ENCODE measurements at regions not wholly inside any gene's neighbourhood (a gene's known extent, or its start where the extent isn't known, plus 50 kb on each side); places are given as distances from the start of the nearest gene placed in this dataset.
"Not testable (repeated sequence)": the region's sequence is repeated elsewhere in the genome, so short reads cannot be mapped to it uniquely, and the experiment has no call there.

DNA sequence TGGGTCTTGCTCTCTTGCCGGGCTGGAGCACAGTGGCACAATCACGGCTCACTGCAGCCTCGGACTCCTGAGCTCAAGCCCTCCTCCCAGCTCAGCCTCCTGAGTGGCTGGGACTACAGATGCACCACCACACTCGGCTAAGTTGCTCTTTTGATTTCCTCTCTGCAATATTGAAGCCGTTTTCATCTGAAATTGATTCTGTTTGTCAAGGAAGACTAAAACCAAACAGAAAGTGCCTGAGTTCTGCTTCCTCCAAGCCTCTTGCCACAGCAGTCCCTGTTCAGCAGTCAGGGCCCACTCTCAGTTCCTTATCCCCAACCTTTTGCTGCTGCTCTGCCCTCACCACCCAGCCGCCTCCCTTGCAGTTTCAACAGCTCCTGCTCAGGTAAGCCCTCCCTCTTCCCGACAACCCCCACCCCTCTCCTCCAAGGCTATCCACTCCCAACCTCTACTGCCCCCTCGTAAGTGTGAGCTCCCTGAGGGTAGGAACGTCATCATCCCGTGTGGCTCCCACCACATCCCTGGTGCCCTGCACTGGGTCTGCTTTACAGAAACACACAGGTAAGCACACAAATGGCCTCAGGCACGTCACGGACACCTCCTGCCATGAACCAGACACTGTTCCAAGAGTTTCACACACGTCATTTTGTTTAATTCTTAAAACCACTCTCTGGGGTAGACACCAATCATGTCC lies 70.7 kb upstream of the TAB2 start:
- DNase-seq: no peak

DNA sequence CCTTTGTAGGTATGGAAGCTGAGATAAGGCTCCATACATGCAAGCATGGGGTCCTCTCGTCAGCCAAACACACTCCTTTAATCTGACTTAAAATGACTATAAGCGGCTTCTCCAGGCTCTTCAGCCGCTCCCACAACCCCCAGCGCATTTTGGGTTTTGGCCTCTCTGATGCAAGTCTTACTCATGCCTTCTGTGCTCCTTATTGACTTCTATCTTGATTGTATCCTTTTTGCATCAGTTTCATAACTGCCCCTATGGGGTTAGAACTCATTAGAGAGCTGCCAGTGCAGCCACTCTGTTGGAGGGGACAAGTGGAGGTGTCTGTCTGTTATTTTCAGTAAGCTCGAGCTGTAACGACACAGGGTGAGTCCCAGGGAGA lies 70.1 kb upstream of the TAB2 start:
- no peak for DNase-seq

DNA sequence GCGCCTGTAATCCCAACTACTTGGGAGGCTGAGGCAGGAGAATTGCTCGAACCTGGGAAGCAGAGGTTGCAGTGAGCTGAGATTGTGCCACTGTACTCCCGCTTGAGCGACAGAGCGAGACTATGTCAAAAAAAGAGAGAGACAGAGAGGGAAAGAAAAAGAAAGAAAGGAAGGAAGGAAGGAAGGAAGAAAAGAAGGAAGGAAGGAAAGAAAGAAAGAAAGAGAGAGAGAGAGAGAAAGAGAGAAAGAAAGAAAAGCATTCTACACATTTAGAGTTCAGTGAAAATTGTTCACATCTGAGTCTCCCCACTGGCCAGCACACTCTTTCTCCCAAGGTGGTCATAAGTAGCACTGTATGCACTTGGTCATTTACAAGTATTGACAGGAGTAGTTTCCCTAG lies 69.2 kb upstream of the TAB2 start:
- not testable (repeated sequence) for DNase-seq

DNA sequence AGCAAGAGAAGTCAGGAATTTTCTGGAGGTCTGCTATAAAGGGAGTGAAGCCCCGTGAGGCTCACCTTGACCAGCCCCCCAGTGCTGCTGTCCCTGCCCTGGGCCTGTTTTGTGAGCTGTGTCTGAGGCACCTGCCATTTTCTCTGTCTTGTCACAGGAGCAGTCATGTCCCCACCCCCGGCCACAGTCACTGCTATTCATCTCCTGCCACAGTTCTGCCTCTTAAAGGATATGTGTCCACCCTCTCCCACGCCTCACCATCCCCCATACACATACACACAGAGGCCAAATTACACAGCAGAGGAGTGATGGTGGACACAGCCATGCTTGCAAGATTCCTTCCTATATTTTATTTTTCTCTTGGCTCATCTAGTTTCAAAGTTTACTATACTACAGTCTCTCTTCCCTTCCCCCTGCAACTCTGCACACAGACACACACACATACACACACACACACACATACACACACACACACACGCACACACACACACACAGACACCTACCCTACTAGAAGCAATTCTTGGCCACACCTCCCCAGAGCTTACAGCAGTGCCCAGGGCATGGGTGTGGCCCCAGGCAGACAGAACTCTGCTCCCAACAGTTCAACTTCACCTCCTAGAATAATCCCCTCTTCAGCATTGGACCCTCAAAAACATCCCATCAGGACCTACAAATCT lies 68.7 kb upstream of the TAB2 start:
- no peak for DNase-seq

DNA sequence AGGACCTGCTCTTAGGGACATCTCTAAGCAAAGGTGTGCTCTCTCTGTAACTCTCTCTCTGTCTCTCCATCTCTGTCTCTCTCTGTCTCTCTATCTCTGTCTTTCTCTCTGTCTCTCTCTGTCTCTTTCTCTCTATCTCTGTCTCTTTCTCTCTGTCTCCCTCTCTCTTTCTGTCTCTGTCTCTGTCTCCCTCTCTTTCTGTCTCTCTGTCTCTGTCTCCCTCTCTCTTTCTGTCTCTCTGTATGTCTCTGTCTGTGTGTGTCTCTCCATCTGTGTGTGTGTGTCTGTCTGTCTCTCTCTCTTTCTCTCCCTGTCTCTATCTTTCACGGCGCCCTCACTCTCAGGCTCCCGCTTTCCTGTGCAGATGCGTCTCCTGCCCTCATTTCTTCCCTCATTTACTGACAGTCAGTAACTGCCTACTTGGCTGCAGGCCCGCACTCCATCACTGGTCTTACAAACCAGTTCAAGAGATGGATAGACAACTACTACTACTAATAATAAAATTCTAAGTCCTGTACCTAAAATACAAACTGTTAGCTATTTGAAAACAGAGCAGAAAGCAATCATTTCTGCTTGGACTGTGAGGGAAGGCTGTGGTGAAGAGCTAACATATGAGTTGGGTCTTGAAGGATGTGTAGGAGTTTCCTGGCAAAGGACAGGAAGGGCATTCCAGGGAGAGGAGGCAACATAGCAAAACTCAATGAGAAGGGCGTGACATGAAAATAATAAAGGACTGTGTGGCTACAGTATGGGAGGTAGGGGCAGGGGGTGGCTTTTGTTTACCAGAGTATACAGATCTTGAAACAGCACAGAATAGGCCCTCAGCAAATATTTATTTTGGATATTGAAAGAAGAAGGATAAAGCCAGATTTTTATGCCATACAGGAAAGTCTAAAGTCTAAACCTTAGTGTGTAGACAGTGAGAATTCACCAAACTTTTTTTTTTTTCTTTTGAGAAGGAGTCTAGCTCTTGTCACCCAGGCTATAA lies 67.8 kb upstream of the TAB2 start:
- no peak for DNase-seq

DNA sequence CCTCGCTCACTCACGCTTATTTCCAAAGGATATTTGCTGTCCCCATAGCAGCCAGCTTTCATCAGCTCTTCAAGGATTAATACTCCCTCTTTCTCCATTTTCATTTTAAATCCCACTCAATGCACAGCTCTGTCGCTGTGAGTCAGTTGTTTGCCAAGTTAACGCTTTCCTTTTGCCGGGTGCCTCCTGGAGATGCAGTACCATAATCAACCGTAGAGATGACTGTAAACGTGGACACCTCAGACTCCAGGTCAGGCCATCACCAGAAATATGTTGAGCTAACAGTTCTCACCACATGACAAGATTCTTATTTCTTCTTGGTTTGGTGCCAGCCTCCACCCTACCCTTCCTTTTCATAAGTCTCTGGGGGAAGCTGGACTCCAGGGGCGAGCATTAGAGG lies 66.6 kb upstream of the TAB2 start:
- DNase-seq: no peak

DNA sequence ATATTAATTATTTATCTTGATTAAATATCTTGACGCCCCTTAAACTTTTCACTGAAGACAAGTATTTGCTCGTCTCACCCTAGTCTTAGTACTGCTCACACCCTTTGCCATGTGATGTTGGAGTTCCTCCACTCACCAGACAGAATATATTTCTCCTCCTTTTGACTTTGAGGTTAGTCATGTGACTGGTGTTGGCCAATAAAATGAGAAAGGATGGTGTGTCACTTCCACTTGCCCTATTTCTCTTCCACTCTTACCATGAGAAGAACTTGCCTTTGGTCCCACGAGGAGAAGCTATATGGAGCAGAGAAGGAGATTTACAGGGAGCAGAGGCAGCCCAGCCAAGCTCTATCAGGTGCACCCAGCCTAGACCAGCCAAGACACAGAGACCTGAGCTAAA lies 64.9 kb upstream of the TAB2 start:
- no peak for DNase-seq

DNA sequence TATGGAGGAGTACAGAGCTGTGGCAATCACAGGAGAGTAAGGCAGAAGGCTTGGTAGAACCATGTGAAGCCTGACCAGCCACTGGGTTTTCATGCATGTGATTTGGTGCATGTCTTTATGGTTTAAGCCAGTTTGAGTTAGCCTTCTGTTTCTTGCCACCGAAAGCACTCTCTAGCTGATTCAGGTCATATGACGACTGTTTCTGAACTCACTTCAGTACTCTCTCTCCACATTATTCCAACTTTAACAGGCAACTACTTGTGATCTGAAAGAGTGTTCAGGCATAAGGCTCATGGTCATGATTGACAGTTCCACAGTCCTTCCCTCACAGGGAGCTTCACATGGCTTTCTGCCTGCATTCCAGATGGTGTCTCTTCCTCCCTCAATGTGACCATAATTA lies 63.3 kb upstream of the TAB2 start:
- no peak for DNase-seq

DNA sequence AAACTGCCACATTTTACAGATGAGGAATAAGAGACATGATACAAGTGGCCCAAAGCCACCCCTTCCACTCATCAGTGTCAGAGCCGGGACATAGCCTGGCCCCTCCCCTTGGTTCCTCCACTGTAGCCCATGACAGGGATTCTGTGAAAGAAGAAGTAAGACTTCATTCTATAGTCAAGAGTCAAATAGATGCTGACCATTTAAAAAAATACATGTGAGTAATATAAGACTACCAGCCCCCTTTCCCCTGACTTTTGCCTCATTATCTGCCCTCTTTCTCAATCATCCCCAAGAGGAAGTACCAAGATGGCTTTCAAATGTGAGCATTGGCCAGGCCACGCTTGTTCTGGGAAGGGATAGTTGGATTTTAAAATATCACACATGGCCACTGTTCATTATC lies 57.8 kb upstream of the TAB2 start:
- no peak for DNase-seq

DNA sequence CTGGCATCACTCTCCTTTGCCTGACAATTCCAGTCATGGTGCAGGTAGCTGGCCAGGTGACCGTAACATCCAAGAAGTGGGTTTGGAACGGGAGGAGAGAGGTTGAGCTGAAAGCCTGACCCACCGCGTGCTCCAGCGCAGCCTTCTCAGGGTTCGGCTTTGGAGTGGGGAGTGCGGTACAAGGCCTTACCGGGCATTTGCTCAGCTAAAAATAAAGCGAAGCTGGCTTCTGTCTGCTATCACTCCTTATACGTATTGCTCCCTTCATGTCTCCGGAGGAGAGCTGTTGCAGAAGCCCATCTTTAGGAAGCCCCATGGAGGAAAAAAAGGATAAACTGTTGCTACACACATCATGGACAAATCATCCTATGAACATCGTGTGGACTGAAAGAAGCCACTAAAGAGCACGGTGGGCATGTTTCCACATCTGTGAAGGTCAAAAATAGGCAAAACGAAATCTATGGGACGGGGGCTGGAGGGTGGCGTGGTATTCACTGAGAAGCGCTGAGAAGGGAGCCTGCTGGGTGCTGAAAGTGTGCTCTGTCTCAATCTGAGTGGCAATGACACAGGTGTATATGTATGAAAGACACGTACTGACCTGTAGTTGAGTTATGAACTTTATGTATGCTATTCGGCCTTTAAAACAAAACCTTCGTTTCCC lies 57.2 kb upstream of the TAB2 start:
- DNase-seq: no peak

DNA sequence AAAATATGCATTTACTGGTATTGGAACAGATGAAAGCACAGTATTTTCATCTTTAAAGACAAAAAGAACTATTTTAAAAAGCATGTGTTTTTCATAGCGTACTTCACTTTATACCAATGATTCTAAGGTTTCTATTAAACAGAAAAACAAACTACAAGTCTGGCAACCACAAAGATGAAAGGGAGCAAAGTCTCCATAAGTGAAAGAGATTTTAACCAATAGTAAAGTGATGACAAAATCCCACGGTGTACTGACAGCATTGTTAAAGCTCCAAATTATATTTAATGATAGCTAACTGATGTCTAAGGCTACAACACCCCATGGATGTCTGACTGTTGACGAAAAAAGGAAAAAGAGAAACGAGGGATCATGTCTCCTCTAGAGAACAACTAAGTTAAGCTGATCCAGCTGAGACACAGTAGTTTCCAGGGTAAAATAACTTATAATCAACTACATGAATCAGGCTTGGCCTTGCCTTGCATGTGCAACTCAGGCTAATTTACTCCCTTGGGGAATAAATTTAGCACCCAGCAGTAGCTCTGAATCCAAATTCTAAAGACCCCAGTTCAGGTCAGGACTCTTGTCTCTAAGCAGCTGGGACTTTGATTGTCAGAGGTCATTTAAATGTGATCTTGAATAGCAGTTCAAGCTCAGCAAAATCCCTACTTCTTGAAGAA lies 56.0 kb upstream of the TAB2 start:
- DNase-seq: no peak

DNA sequence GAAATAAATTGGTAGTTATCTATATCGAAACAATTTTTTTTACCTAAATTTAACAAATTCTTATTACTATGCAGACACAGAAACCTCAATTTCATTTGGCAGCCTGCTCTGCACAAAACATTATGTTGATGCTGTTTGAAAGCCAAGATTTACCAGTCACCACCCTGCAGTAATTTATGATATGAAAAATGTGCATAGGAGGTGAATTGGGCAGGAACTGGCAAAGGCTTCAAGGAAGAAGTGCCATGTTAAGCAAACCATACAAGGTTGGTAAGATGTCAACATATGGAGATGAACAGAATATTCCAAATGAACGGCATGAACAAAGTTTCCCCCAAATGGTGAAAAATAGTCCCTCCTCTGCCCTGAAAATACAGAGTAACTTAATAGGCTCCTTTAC lies 54.2 kb upstream of the TAB2 start:
- no peak for DNase-seq

DNA sequence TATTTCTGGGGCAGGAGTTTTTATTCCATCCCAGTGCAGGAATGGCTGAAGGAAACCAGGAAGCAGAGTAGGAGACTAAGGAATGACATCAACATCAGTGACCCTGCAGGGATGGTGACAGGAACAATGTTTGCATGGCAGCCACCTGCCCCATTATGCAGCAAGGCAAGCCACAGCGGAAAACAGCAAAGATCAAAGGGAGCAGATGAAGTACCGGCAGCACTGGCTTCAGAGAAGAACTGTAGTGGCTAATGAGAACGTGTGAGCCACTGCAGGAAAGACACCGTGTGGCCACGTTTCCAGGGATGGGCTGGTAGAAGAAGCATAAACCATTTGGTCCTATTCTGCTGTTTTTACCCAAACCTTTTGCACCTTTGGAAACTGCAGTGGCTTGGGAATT lies 52.9 kb upstream of the TAB2 start:
- DNase-seq: peak; percentile 34

DNA sequence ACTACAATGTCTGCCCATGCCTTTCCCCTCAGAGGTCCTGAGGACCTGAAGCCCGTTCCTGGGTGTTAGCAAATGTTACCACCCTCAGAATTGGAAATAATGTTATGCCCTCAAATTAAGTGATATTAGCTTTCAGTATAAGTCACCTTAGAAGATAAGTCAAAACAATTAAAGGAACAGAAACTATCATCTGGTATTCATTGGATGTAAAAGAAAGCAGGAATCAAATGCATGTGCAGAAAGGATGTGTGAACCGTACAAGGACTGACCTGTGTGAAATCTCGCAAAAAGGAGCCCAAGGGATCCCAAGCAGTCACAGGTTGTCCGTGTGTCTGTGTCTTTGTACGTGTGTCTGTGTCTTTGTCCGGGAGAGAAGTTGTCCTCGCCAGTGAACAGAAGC lies 51.6 kb upstream of the TAB2 start:
- DNase-seq: no peak

DNA sequence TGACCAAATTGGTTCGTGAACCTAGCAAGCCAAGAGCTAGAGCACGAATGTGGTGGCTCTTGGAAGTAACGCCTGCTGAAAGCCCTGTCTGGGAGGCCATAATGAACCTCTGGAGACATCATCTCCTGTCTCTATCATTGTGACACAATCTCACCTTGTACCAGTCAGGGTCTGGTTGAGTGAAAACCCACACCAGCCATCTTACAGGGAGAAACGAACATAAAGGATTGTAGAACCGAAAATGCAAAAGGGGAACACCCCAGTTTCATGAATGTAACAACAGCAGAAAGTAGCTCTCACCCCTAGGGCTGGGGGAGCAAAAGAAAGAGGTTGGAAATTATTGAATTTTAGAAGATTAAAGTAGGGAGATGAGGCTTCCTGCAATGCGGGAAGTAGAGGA lies 50.9 kb upstream of the TAB2 start:
- no peak for DNase-seq

DNA sequence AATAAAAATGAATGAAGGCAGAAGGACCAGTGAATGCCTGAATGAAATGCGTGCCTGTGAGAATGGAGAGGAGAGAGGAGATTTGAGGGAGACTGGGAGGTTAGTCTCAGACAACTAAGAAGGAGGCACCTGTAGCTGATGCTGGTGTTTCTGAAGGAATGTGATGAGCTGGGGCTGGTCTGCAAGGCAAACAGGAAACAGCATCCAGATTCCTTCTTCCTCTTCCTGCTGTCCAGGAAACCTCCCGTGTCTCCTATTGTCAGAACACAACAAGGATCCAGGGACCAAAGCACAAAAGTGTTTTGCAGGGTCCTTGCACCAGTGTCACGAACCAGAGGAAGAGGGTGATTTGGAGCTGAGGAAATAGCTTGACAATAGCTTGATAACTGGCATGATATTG lies 50.4 kb upstream of the TAB2 start:
- no peak for DNase-seq

DNA sequence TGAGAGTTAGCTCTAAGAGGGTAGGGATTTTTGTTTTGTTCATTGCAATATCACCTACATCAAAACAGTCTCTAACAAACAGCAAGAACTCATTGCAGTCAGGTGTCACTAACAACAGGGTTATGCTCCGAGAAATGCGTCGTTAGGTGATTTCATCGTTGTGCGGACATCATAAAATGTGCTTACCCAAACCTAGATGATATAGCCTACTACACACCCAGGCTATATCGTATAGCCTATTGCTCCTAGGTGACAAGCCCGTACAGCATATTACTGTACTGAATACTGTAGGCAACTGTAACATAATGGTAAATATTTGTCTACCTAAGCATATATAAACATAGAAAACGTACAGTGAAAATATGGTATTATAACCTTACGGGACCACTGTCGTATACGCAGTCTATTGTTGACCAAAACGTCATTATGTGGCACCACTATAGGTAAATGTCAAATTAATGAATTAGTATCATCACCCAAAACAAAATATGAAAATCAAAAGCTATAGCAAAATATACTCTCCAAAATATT lies 49.9 kb upstream of the TAB2 start:
- DNase-seq: no peak
